GM12874 (cell line): ENCODE measurements at regions not wholly inside any gene's neighbourhood (a gene's known extent, or its start where the extent isn't known, plus 50 kb on each side); places are given as distances from the start of the nearest gene placed in this dataset.
A peak's percentile ranks its signal among the peaks of the same experiment; 100 is the strongest.

ENCODE experiments used
- TF ChIP-seq, protein P1 (sequence below): IDR thresholded peaks from 2 replicates; pipeline ENCODE4 v1.5.1; 2011; ENCODE audit warnings: low read depth, mild to moderate bottlenecking, control low read depth, low read length, moderate library complexity; ENCODE audit not compliant: insufficient read depth

DNA sequence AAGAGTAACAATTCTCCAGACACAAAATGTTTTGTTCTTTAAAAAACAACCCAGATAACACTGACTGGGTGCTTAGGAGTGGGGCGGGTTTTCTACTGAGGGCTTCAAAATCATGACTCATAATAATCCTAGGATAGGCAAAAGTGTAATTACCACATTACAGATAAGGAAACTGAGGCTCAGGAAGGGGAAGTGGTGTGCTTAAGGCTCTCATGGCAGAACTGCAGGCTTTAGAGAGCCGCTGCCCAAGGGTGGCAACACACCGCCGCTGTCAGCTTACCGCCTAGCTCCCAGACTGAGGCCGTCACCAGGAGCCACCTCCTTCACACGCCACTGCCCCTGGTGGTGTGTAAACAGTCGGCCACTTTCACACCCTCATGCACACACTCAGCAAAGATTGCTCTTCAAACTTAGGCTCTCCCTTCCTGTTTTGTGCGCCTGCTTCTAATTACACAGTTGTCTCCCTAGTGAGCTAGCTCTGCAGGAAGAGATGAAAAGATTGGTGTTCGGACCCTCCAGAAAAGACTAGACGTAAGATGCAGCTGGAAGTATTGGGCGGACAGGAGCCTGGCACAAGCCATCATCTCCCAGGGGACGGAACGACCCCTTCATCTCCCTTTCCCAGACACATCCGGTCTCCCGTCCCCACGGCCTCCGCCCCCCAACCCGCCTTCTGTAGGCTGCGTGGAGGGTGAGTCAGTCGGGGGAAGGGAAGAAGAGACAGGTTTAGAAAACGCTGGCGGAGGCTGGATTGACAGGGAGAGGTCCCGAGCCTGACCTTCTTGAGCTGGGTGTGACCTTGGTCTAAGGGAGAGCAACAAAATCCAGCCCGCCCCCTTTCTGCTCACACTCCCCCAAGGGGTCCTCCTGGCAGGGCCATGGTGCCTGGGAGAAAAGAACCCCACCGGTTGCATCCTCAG is 162.7 kb downstream of the SYK start:
- TF ChIP-seq, protein P1, sequence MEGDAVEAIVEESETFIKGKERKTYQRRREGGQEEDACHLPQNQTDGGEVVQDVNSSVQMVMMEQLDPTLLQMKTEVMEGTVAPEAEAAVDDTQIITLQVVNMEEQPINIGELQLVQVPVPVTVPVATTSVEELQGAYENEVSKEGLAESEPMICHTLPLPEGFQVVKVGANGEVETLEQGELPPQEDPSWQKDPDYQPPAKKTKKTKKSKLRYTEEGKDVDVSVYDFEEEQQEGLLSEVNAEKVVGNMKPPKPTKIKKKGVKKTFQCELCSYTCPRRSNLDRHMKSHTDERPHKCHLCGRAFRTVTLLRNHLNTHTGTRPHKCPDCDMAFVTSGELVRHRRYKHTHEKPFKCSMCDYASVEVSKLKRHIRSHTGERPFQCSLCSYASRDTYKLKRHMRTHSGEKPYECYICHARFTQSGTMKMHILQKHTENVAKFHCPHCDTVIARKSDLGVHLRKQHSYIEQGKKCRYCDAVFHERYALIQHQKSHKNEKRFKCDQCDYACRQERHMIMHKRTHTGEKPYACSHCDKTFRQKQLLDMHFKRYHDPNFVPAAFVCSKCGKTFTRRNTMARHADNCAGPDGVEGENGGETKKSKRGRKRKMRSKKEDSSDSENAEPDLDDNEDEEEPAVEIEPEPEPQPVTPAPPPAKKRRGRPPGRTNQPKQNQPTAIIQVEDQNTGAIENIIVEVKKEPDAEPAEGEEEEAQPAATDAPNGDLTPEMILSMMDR = 0 out of 2 replicates have a peak, but pooled peaks have one; percentile 3

DNA sequence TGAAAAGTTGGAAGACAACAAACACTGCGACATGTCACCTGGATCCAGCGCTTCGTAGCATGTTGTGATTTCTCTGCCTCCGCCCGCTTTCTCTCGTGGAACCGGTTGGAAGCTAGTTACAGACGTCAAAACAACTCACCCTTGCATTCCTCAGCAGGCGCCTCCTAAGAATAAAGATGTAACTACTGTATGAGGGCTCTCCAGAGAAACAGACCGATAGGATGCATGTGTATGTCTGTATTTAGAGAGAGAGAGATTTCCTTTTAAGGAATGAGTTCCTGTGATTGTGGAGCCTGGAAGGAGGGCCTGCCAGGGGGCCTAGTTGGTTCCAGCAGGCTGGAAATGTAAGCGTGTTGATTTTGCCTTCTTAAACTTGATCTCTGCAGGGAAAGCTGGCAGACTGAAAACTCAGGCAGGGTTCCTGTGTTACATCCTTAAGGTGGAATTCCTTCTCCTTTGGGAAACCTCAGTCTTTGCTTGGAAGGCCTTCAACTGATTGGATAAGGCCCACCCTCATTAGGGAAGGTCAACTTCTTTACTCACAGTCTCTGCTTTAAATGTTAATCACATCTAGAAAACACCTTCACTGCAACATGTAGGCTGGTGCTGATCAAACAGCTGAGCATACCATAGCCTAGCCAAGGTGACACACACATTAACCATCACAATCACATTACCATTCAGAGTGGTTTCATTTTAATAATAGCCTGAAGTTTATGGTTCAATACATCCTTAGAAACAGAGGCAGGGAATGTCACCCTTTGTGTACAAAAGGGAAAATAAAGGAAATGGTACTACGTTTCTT is 163.8 kb downstream of the SYK start:
- TF ChIP-seq, protein P1 = no peak

DNA sequence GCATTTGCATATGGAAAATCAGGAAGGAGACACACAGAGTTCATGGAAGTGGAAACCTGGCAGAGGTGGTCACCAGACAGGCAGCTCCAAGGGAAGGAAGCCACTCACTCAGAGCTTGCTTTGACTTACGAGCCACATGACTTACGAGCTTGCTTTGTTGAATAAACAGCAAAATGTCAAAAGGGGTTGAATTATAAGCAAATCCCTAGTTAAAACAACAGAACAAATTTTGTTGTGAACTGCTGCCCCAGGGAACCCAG is 164.3 kb downstream of the SYK start:
- TF ChIP-seq, protein P1 = no peak

DNA sequence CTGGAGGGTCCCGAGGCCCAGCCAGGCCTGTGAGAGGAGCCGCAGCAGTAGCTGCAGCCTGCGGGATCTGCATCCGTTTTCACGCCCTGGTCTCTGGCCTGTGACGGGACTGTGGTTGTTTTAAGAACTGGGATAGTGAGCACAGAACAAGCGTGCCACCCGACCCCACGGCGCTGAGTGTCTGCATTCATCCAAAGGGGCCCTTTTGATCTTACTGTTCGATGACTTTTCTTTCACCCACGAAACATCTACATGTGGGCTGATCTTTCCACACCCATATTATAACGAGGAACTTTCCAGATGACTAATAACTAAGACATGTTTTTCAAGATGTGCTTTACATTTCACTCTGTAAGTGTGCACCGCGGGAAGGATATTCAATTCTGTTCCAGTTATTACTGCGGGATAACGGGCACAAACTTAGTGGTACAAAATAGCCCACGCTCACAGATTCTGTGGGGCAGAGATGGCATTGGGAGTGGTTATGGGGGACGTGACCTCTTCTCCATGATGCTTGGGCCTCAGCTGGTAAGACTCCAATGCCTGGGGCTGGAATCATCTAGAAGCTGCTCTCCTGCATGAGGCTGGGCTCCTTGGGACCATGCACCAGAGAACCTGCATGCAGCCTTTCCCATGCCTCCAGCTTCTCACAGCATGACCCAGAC is 165.0 kb downstream of the SYK start:
- TF ChIP-seq, protein P1 = no peak

DNA sequence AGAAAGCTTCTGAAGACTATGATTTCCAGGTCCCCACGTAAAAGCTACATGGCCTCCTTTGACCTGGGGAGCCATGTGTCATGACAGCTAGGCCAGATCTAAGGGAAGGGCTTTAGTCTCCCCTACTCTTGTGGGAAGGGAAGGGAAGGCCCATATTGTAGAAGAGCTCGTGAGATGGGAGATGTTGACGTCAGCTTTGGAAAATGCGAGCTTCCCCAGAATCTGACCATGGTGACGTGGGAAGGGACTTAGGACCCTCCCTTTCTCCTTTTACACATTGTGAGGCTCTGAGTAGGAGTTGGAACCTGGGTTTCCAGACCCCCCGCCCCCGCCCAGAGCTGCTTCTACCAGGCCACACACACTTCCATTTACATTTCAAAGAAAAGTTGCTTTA is 165.5 kb downstream of the SYK start:
- TF ChIP-seq, protein P1 = no peak

DNA sequence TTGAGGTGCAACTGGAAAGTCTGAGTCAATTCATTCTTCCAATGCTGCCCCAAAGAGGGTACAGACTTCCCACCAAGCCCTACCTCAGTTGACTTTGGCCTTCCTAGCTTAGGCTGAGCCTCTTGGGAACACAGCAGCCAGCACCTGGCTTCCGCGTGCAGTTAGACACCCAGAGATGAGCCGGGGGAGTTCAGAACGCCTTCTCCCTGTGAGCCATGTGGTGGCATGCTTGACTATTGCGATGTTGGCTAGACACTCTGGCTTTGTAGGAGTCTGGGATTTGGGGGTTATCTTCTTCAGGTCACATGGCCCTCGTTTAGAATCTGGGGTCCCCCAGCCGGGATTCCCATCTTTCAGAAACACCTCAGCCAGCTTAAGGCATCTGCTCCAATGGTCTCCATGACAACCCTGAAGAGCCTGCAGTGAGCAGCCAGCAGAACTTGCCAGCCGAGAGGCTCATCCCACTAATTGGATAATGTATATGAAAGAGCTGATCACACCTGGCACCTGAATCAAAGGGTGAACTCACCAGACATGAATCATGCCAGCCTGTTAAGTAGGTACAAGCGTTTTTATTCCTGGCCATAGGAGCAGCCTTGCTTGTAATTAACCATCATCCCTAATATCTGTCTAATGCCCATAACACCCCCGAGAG is 167.5 kb downstream of the SYK start:
- TF ChIP-seq, protein P1 = no peak

DNA sequence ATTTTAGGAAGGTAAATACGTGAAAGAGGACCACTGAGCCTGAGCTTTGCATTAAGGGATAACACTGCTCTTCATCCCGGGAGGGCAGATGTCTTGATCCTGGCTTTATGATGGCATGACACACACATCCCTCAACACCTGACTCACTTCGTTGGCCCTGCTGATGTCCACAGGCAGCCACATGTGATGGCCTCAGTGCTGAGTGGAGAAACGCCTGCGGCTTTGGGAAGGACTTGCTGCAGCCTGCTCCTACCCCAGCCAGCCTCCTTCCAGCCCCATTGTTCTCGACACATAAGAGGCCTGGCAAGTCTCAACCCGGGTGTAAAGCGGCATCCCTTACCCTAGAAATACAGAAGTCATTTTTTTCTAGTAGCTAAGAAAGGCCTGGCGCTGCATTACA is 169.0 kb downstream of the SYK start:
- TF ChIP-seq, protein P1 = no peak
